Panc1 (cell line): ENCODE measurements at regions not wholly inside any gene's neighbourhood (a gene's known extent, or its start where the extent isn't known, plus 50 kb on each side); places are given as distances from the start of the nearest gene placed in this dataset.

ENCODE experiments used
- ATAC-seq: fragments of 200-7000 bp; cut with Tn5 transposase; 2 replicates; pipeline ENCODE4 v1.9.1; 2020; ENCODE audit warnings: mild to moderate bottlenecking, moderate library complexity
- BruUV-seq: library from RNA; stranded (reverse); fragments of 400-500 nt; replicated peaks from 2 replicates; lab custom pipeline; 2021; lab: Mats Ljungman, UMichigan
- CTCF ChIA-PET: fragments of 300-600 bp; sonication (Branson Sonifier 250); formaldehyde crosslinking; loops from one replicate; lab custom pipeline; 2022; ENCODE audit warnings: antibody characterized with exemption; lab: Charles Lee
- POLR2A ChIA-PET: fragments of 300-600 bp; sonication (Branson Sonifier 250); formaldehyde crosslinking; loops from one replicate; lab custom pipeline; 2022; ENCODE audit warnings: antibody characterized with exemption; lab: Charles Lee
- DNase-seq: peaks from one replicate; pipeline ENCODE4 v3.0.0-alpha.2; 2010; ENCODE audit warnings: low read depth, low spot score
- H3K27ac ChIP-seq: 2 replicates; pipeline ENCODE4 v1.5.1; 2011; ENCODE audit warnings: mild to moderate bottlenecking, low read length, inconsistent platforms
- H3K27me3 ChIP-seq: fragments of 200-500 bp; sonication (Bioruptor generic); 2 replicates; pipeline ENCODE4 v1.6.0; 2014; ENCODE audit warnings: low read length, inconsistent platforms; ENCODE audit not compliant: control insufficient read depth, insufficient read depth
- H3K36me3 ChIP-seq: fragments of 200-500 bp; sonication (Bioruptor generic); 2 replicates; pipeline ENCODE4 v1.5.1; 2014; ENCODE audit warnings: inconsistent platforms, mild to moderate bottlenecking, low read length, moderate library complexity; ENCODE audit not compliant: control insufficient read depth, insufficient read depth
- H3K4me1 ChIP-seq: 2 replicates; pipeline ENCODE4 v1.5.1; 2011; ENCODE audit warnings: inconsistent platforms, mild to moderate bottlenecking, low read length, moderate library complexity; ENCODE audit not compliant: control insufficient read depth, insufficient read depth
- H3K4me3 ChIP-seq, 2 experiments: 2 replicates each; pipeline ENCODE4 v1.5.1; 2011 to 2012; ENCODE audit warnings: low read depth in 2 of 2, low read length in 2 of 2, mild to moderate bottlenecking in 2 of 2, inconsistent platforms in 1 of 2, moderate library complexity in 1 of 2
- H3K9me3 ChIP-seq: fragments of 200-500 bp; sonication (Bioruptor generic); 2 replicates; pipeline ENCODE4 v1.5.1; 2014; ENCODE audit warnings: low read depth, mild to moderate bottlenecking, inconsistent platforms, low read length, moderate library complexity; ENCODE audit not compliant: control insufficient read depth, insufficient read depth
- POLR2AphosphoS5 ChIP-seq: IDR thresholded peaks from 2 replicates; pipeline ENCODE4 v1.6.1; 2012; ENCODE audit warnings: mild to moderate bottlenecking, low read depth, low read length, moderate library complexity
- SIN3A ChIP-seq: IDR thresholded peaks from 2 replicates; pipeline ENCODE4 v1.6.1; 2012; ENCODE audit warnings: low read depth, mild to moderate bottlenecking, low read length, moderate library complexity, borderline replicate concordance; ENCODE audit not compliant: insufficient read depth
- TCF7L2 ChIP-seq: IDR thresholded peaks from 2 replicates; pipeline ENCODE4 v1.6.1; 2011; ENCODE audit warnings: mild to moderate bottlenecking, low read depth, low read length, inconsistent platforms
- in situ Hi-C: cut with HindIII; loops from 2 replicates; pipeline ENCODE4 v1.10.0; 2016; ENCODE audit warnings: low sequenced_read_pairs, low pct_unique_long_range_greater_than_20kb
- intact Hi-C: fragments of 100-400 bp; cut with micrococcal nuclease; formaldehyde crosslinking; loops from one replicate; pipeline ENCODE4 v1.10.0; 2022; ENCODE audit not compliant: unreplicated experiment
- TF ChIP-seq, protein P1 (sequence below), 2 experiments: IDR thresholded peaks; 2 replicates each; pipeline ENCODE4 v1.6.1; 2011 to 2012; ENCODE audit warnings: low read depth in 2 of 2, control low read depth in 1 of 2, low read length in 1 of 2, mild to moderate bottlenecking in 1 of 2, moderate library complexity in 1 of 2; ENCODE audit not compliant: insufficient read depth in 1 of 2
- TF ChIP-seq, protein P2 (sequence below): fragments of 450-650 bp; IDR thresholded peaks from 2 replicates; pipeline ENCODE4 v1.5.1; 2017; ENCODE audit warnings: mild to moderate bottlenecking

DNA sequence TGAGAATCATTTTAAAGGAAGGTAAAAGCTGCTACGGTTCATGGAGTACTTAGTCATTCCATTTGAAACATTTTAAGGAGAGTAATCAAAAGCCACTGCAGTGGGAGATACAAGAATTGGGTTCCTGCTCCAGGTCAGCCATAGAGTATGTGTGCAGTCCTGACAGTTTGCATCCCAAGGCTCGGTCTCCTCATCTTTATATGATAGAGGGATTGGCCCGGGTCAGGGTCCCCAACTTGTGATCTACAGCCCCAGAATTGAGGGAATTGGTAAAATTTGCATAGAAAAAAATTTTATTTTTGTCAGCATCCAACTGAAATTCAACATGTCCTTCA lies 111.9 kb upstream of the PRNP start:
- peak; percentile 76; the same call in 1 of the 2 replicates for ATAC-seq
- Histone ChIP-seq H3K27ac (peak overlapping the region; percentile 26; the same call in 1 of the 2 replicates), H3K4me1 (peaks cover 7% of the 10 kb centered on the region; the same call in 1 of the 2 replicates), H3K4me3 (peak overlapping the region in 1 of 2 experiments; percentile 48; a peak in 3 of 4 replicates), H3K27me3 (no peaks in the 10 kb centered on the region), H3K9me3 (no peaks in the 10 kb centered on the region), H3K36me3 (no peaks in the 10 kb centered on the region)
- no peak for DNase-seq
- intact Hi-C loops (no loop called here), in situ Hi-C loops (no loop called here)
- TF ChIP-seq, protein P1, sequence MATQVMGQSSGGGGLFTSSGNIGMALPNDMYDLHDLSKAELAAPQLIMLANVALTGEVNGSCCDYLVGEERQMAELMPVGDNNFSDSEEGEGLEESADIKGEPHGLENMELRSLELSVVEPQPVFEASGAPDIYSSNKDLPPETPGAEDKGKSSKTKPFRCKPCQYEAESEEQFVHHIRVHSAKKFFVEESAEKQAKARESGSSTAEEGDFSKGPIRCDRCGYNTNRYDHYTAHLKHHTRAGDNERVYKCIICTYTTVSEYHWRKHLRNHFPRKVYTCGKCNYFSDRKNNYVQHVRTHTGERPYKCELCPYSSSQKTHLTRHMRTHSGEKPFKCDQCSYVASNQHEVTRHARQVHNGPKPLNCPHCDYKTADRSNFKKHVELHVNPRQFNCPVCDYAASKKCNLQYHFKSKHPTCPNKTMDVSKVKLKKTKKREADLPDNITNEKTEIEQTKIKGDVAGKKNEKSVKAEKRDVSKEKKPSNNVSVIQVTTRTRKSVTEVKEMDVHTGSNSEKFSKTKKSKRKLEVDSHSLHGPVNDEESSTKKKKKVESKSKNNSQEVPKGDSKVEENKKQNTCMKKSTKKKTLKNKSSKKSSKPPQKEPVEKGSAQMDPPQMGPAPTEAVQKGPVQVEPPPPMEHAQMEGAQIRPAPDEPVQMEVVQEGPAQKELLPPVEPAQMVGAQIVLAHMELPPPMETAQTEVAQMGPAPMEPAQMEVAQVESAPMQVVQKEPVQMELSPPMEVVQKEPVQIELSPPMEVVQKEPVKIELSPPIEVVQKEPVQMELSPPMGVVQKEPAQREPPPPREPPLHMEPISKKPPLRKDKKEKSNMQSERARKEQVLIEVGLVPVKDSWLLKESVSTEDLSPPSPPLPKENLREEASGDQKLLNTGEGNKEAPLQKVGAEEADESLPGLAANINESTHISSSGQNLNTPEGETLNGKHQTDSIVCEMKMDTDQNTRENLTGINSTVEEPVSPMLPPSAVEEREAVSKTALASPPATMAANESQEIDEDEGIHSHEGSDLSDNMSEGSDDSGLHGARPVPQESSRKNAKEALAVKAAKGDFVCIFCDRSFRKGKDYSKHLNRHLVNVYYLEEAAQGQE (IDR thresholded peaks at IDR 0.05; ENCODE audit: insufficient read depth in 1 of 2, low read depth in 2 of 2, low read length in 1 of 2) = no peak
- TF ChIP-seq, protein P2, sequence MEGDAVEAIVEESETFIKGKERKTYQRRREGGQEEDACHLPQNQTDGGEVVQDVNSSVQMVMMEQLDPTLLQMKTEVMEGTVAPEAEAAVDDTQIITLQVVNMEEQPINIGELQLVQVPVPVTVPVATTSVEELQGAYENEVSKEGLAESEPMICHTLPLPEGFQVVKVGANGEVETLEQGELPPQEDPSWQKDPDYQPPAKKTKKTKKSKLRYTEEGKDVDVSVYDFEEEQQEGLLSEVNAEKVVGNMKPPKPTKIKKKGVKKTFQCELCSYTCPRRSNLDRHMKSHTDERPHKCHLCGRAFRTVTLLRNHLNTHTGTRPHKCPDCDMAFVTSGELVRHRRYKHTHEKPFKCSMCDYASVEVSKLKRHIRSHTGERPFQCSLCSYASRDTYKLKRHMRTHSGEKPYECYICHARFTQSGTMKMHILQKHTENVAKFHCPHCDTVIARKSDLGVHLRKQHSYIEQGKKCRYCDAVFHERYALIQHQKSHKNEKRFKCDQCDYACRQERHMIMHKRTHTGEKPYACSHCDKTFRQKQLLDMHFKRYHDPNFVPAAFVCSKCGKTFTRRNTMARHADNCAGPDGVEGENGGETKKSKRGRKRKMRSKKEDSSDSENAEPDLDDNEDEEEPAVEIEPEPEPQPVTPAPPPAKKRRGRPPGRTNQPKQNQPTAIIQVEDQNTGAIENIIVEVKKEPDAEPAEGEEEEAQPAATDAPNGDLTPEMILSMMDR = no peak
- TF ChIP-seq POLR2AphosphoS5 (no peak), SIN3A (no peak), TCF7L2 (no peak)
- no TSS peak for BruUV-seq
- ChIA-PET POLR2A (no interaction called here), CTCF (no interaction called here)

DNA sequence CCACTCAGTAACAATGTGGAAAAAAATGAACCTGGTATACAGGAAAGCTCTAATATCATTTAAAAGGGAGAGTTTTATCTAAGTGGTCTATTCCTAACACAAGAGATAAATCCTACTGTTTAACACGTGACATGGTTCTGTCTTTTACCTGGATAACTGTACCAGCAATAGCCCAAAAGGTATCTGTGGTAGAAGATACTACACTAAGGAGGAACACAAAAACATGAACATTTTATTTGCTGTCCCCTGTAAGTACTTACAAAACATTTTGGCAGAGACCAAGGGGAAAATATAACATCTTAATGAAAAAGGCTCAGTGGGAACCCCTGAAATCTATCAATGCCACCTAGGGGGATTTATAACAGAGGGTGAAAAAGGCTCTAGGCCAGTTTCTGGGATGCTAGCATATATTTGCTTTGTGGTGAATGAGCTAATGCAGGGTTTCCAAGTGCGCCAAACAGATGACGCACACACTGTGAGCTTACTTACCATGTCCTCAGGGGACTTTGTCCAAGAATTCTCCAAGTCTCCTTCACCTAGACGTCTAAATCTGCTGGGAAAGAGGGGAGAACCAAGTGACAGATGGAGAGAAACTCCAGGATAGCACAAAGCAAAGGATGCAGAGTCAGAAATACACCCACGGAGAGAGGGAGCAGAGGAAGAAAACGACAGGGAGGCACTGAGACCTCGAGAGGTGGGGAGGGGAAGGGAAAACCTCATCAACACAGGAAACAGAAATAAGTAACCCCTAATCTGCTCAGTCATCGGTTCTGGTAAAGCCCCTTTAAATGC lies 112.5 kb upstream of the PRNP start:
- peak; percentile 82 for DNase-seq

More for the DNA sequence above, 112.5 kb upstream of the PRNP start:
- Histone ChIP-seq H3K36me3 (no peaks in the 10 kb centered on the region), H3K4me1 (peaks cover 7% of the 10 kb centered on the region; the same call in 1 of the 2 replicates), H3K27me3 (no peaks in the 10 kb centered on the region), H3K9me3 (no peaks in the 10 kb centered on the region), H3K4me3 (peak overlapping the region; percentile 7 to 48; a peak in 3 of 4 replicates), H3K27ac (peak overlapping the region; percentile 26; the same call in 1 of the 2 replicates)
- in situ Hi-C loops (no loop called here), intact Hi-C loops (no loop called here)
- ChIA-PET CTCF (interaction anchor here (0.7 kb wide), 2 partner anchors 19 to 186 kb away, joined by 5 to 10 read pairs; no protein-coding TSS in a partner anchor), POLR2A (interaction anchor here (0.7 kb wide), 1 partner anchor 542 kb away, joined by 3 read pairs; no protein-coding TSS in a partner anchor)
- peak; percentile 98 for ATAC-seq
- TF ChIP-seq, protein P1 (IDR thresholded peaks at IDR 0.05; ENCODE audit: insufficient read depth in 1 of 2, low read depth in 2 of 2, low read length in 1 of 2) = no peak
- TF ChIP-seq SIN3A = no peak
- TF ChIP-seq, protein P2 = no peak
- TF ChIP-seq POLR2AphosphoS5 = no peak
- TF ChIP-seq TCF7L2 = no peak
- BruUV-seq = no TSS peak
